Small intestine (tissue), 7 donors: ENCODE measurements at regions not wholly inside any gene's neighbourhood (a gene's known extent, or its start where the extent isn't known, plus 50 kb on each side); places are given as distances from the start of the nearest gene placed in this dataset.

ENCODE experiments used
- DNase-seq, 2 donors: peaks; one replicate each; pipeline versions ENCODE4 v3.0.0 to v3.0.0-alpha.2; 2013
- FAIRE-seq: peaks from 2 replicates; lab custom pipeline; 2012; peaks lifted over from hg19 to GRCh38; lab: Jason Lieb, UNC
- H3K27ac ChIP-seq, 3 donors: one replicate each; pipeline ENCODE4 v1.5.1; 2013; ENCODE audit warnings: low read length in 2 of 3, mild to moderate bottlenecking in 2 of 3, control low read depth in 1 of 3, inconsistent platforms in 1 of 3, low read depth in 1 of 3, moderate library complexity in 1 of 3
- H3K27me3 ChIP-seq, 3 donors: one replicate each; pipeline ENCODE4 v1.6.1; 2013; ENCODE audit warnings: low read length in 3 of 3, inconsistent platforms in 1 of 3; ENCODE audit not compliant: control insufficient read depth in 3 of 3, insufficient read depth in 3 of 3
- H3K36me3 ChIP-seq, 3 donors: one replicate each; pipeline ENCODE4 v1.6.1; 2013; ENCODE audit warnings: low read length in 3 of 3, inconsistent platforms in 1 of 3, low read depth in 1 of 3, mild to moderate bottlenecking in 1 of 3, moderate library complexity in 1 of 3; ENCODE audit not compliant: control insufficient read depth in 3 of 3, insufficient read depth in 2 of 3
- H3K4me1 ChIP-seq, 3 donors: one replicate each; pipeline ENCODE4 v1.6.1; 2013; ENCODE audit warnings: low read length in 2 of 3, inconsistent platforms in 1 of 3, low read depth in 1 of 3, mild to moderate bottlenecking in 1 of 3, moderate library complexity in 1 of 3; ENCODE audit not compliant: control insufficient read depth in 3 of 3, insufficient read depth in 2 of 3
- H3K4me3 ChIP-seq, 3 donors: one replicate each; pipeline ENCODE4 v1.5.1; 2013; ENCODE audit warnings: low read length in 3 of 3, control low read depth in 1 of 3, inconsistent platforms in 1 of 3, low read depth in 1 of 3, mild to moderate bottlenecking in 1 of 3, moderate library complexity in 1 of 3
- H3K9me3 ChIP-seq, 2 donors: one replicate each; pipeline ENCODE4 v1.6.1; 2013; ENCODE audit warnings: low read depth in 1 of 2, low read length in 1 of 2; ENCODE audit not compliant: control insufficient read depth in 2 of 2, insufficient read depth in 1 of 2
- WGBS, 3 donors: extraction: QIAGEN DNeasy Blood & Tissue Kit; methylation state at CpG; one replicate each; pipeline ENCODE4 v1.1.7; 2013; 5-methylcytosine and 5-hydroxymethylcytosine counted together
- donor health status: healthy with polysubstance abuse.
- donor health status: control.
- donor health status: control.
- donor health status: Bipolar disorder and iron deficiency.
- donor health status: healthy.

DNA sequence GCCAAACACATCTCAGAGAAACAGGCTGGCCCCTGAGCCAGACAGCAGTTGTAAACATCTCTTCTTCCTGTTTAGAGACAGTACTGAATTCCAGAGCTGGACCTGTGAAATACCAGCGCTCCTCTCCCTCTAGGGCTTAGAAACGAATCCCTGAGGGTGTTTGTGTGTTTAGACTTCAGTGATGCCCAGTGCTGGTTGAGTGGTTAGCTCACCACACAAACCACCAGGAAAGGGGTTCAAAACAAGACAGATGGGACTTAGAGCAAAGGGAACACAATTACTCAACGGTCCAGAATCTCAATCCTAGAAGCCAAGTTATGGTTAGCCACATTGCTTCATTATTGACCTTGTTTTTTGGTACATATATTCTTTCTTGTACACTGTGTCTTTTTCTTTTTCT is 108.7 kb upstream of the TMEM170B start:
- peaks cover 0 to 8% (median 2%) of the 10 kb centered on the region in 3 donors for H3K4me1 ChIP-seq
- DNase-seq, result no peak
- FAIRE-seq, result no peak
- 47 to 73% (median 58%) methylated on average over 3 of the region's 3 CpGs for WGBS, 3 donors
- H3K27ac ChIP-seq, result peak overlapping the region in 1 of 3 donors; percentile 75
- H3K9me3 ChIP-seq, result no peaks in the 10 kb centered on the region
- H3K27me3 ChIP-seq, result no peaks in the 10 kb centered on the region
- H3K4me3 ChIP-seq, result no peak overlapping the region
- no peaks in the 10 kb centered on the region for H3K36me3 ChIP-seq

GRCh38 chr6:11428371-11428770 is 109.2 kb upstream of the TMEM170B start:
- Histone ChIP-seq H3K9me3 (no peaks in the 10 kb centered on the region), H3K27me3 (no peaks in the 10 kb centered on the region), H3K36me3 (no peaks in the 10 kb centered on the region), H3K27ac (peak overlapping the region in 1 of 3 donors; percentile 74), H3K4me3 (no peak overlapping the region), H3K4me1 (peaks cover 0 to 8% (median 0%) of the 10 kb centered on the region in 3 donors)
- 46 to 54% (median 47%) methylated on average over 2 of the region's 2 CpGs for WGBS, 3 donors
- no peak for FAIRE-seq
- DNase-seq, result no peak

GRCh38 chr6:11427723-11428245 is 109.8 kb upstream of the TMEM170B start:
- no peaks in the 10 kb centered on the region for H3K36me3 ChIP-seq
- H3K27me3 ChIP-seq, result no peaks in the 10 kb centered on the region
- no peaks in the 10 kb centered on the region for H3K9me3 ChIP-seq
- FAIRE-seq (no peak), DNase-seq (no peak)
- peaks cover 0 to 8% (median 0%) of the 10 kb centered on the region in 3 donors for H3K4me1 ChIP-seq
- no peak overlapping the region for H3K4me3 ChIP-seq
- H3K27ac ChIP-seq, result peak overlapping the region in 1 of 3 donors; percentile 74
- whole genome bisulfite sequencing, 3 donors, result 83 to 92% (median 86%) methylated on average over 10 of the region's 10 CpGs

DNA sequence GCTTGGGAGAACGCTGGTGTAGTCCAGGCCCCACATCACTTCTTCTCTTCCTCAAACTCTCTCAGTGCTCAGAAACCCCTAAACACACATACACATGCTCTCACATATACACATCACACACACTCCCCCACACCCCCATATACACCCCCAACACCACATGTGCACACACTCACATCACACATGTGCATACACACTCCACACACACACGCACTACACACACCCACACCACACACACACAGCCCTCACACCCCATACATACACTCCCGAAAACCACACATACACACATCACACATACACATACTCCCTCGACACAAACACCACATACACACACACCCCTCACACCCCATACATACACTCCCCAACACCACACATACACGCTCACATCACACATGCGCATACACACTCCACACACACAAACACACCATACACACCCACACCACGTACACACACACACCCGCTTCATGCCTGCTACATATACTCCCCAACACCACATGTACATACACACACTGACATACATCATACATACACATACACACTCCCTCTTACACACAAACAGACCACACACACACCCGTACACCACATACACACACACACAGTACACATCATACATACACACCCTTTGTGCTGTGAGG is 110.3 kb upstream of the TMEM170B start:
- H3K4me3 ChIP-seq, result no peak overlapping the region
- FAIRE-seq (no peak), DNase-seq (no peak)
- no peaks in the 10 kb centered on the region for H3K9me3 ChIP-seq
- 86 to 94% (median 86%) methylated on average over 8 to 9 of the region's 9 CpGs for WGBS, 3 donors
- no peaks in the 10 kb centered on the region for H3K36me3 ChIP-seq
- H3K4me1 ChIP-seq, result peaks cover 0 to 8% (median 0%) of the 10 kb centered on the region in 3 donors
- H3K27ac ChIP-seq, result peak overlapping the region in 1 of 3 donors; percentile 2
- no peaks in the 10 kb centered on the region for H3K27me3 ChIP-seq

DNA sequence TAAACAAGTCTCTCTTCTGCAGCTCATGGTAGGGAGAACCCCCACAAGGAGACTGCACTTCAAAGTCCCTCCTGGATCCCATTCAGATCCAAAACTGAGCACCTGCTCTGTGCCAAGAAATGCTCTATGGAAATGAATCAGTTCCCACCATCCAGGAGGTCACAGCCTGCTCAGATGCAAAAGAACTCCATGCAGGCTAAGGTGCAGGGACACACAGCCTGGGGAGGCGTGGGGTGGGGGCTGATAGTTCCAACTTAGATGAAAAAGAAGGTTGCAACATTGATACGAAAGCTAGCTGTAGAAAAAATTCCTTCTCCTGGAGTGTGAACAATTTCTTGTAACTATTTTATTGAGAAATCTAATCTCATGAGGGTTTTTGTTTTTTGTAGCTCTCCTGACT is 111.0 kb upstream of the TMEM170B start:
- H3K4me1 ChIP-seq, result peaks cover 0 to 8% (median 0%) of the 10 kb centered on the region in 3 donors
- H3K27me3 ChIP-seq, result no peaks in the 10 kb centered on the region
- no peaks in the 10 kb centered on the region for H3K9me3 ChIP-seq
- H3K4me3 ChIP-seq, result no peak overlapping the region
- H3K27ac ChIP-seq, result no peak overlapping the region
- WGBS, 3 donors, result 85 to 88% (median 87%) methylated on average over 2 of the region's 2 CpGs
- no peak for FAIRE-seq
- DNase-seq, result no peak
- no peaks in the 10 kb centered on the region for H3K36me3 ChIP-seq

DNA sequence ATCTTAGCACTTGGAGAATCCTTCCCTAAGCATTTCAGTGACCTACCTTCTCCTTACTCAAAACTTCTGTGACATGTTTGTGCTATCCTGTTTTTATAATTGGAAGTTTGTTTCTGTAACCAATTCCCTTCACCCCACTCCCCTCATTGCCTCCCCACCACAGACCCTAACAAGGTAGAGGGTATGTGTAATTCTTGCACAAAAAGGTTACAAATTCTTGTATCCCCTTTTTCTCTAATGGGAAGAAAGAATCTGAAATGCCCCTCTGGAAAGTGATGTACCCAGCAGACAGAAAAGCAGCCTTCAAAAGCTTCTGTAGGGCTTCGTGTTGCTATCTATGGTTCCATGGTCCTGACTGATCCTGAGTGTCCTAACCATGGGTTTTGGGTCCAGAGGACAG is 111.7 kb upstream of the TMEM170B start:
- no peaks in the 10 kb centered on the region for H3K27me3 ChIP-seq
- no peaks in the 10 kb centered on the region for H3K36me3 ChIP-seq
- peaks cover 0 to 8% (median 0%) of the 10 kb centered on the region in 3 donors for H3K4me1 ChIP-seq
- no peak overlapping the region for H3K4me3 ChIP-seq
- FAIRE-seq, result no peak
- DNase-seq, result no peak
- no peaks in the 10 kb centered on the region for H3K9me3 ChIP-seq
- no peak overlapping the region for H3K27ac ChIP-seq
- 80 to 86% (median 80%) methylated on average over 1 of the region's 1 CpG for WGBS, 3 donors

GRCh38 chr6:11425431-11425871 is 112.1 kb upstream of the TMEM170B start:
- DNase-seq, result no peak
- H3K4me1 ChIP-seq, result peaks cover 0 to 8% (median 0%) of the 10 kb centered on the region in 3 donors
- no peaks in the 10 kb centered on the region for H3K27me3 ChIP-seq
- no peak overlapping the region for H3K27ac ChIP-seq
- WGBS, 3 donors, result 96% methylated on average over 5 of the region's 5 CpGs
- FAIRE-seq, result no peak
- H3K9me3 ChIP-seq, result no peaks in the 10 kb centered on the region
- H3K4me3 ChIP-seq, result no peak overlapping the region
- H3K36me3 ChIP-seq, result no peaks in the 10 kb centered on the region

- peaks cover 0 to 6% (median 0%) of the 10 kb centered on the region in 3 donors for H3K4me1 ChIP-seq
- H3K27ac ChIP-seq, result no peak overlapping the region
- no peak for FAIRE-seq
- WGBS, 3 donors, result 72 to 77% (median 75%) methylated on average over 4 of the region's 4 CpGs
- DNase-seq, result no peak
- H3K4me3 ChIP-seq, result no peak overlapping the region
- no peaks in the 10 kb centered on the region for H3K9me3 ChIP-seq
- H3K27me3 ChIP-seq, result no peaks in the 10 kb centered on the region
- no peaks in the 10 kb centered on the region for H3K36me3 ChIP-seq
Observed at GRCh38 chr6:11424395-11425034, 113.0 kb upstream of the TMEM170B start.
